ENCODE measurements at regions not wholly inside any gene's neighbourhood (a gene's known extent, or its start where the extent isn't known, plus 50 kb on each side); places are given as distances from the start of the nearest gene placed in this dataset.
"Not testable (repeated sequence)": the region's sequence is repeated elsewhere in the genome, so short reads cannot be mapped to it uniquely, and the experiment has no call there.

DNA sequence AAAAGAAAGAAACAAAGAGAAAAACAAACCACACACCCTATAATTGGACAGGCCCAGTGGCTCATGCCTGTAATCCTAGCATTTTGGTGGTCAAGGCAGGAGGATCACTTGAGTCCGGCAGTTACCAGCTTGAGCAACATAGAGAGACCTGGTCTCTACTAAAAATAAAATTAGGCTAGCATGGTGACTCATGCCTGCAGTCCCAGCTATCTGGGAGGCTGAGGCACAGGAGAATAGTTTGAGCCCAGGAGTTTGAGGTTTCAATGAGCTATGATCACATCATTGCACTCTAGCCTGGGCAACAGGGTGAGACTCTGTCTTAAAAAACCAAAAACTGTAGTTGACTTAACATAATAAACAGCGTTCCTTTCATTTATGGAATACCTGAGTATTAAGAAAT is 72.3 kb upstream of the ST3GAL6 start:
- Histone ChIP-seq H3K27me3 (no peaks in the 10 kb centered on the region), H3K9me3 (no peaks in the 10 kb centered on the region), H3K27ac (no peak overlapping the region), H3K4me1 (no peaks in the 10 kb centered on the region), H3K4me3 (no peak overlapping the region), H3K36me3 (replicated peaks in 1 of 2; ENCODE audit: insufficient read depth in 1 of 2, low read depth in 2 of 2) (no peaks in the 10 kb centered on the region)
- ATAC-seq (no peak), DNase-seq (no peak)
- WGBS, 2 donors: 85 to 94% methylated on average over 2 of the region's 2 CpGs
- intact Hi-C loops (cut with DNase I): no loop called here
- TF ChIP-seq, protein P1, sequence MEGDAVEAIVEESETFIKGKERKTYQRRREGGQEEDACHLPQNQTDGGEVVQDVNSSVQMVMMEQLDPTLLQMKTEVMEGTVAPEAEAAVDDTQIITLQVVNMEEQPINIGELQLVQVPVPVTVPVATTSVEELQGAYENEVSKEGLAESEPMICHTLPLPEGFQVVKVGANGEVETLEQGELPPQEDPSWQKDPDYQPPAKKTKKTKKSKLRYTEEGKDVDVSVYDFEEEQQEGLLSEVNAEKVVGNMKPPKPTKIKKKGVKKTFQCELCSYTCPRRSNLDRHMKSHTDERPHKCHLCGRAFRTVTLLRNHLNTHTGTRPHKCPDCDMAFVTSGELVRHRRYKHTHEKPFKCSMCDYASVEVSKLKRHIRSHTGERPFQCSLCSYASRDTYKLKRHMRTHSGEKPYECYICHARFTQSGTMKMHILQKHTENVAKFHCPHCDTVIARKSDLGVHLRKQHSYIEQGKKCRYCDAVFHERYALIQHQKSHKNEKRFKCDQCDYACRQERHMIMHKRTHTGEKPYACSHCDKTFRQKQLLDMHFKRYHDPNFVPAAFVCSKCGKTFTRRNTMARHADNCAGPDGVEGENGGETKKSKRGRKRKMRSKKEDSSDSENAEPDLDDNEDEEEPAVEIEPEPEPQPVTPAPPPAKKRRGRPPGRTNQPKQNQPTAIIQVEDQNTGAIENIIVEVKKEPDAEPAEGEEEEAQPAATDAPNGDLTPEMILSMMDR (IDR thresholded peaks at IDR 0.05): no peak

DNA sequence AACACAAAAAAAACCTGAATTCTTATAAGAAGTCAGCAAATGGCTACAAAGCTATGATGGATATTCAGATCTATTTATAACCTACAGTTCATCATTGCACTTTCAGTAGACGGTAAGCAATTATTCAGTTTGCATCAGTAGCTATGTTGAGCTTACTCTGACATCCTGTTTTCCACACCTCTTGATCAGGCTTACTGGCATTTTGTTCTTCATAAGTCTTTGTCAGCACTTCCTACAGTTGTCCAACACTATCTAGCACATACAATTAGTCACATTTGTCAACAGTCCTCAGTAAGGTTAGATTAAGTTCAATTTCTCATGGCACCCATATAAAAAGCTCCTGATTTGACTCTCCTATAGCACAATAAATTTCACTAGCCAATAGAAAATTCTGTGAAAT is 71.2 kb upstream of the ST3GAL6 start:
- Histone ChIP-seq H3K4me1 (no peaks in the 10 kb centered on the region), H3K27me3 (no peaks in the 10 kb centered on the region), H3K36me3 (replicated peaks in 1 of 2; ENCODE audit: insufficient read depth in 1 of 2, low read depth in 2 of 2) (no peaks in the 10 kb centered on the region), H3K27ac (no peak overlapping the region), H3K9me3 (no peaks in the 10 kb centered on the region), H3K4me3 (no peak overlapping the region)
- WGBS, 2 donors: 56 to 86% methylated on average over 1 of the region's 1 CpG
- ATAC-seq (no peak), DNase-seq (no peak)
- intact Hi-C loops (cut with DNase I): no loop called here
- TF ChIP-seq, protein P1 (IDR thresholded peaks at IDR 0.05): no peak
- no peak for TF ChIP-seq POLR2A (IDR thresholded peaks at IDR 0.05)

DNA sequence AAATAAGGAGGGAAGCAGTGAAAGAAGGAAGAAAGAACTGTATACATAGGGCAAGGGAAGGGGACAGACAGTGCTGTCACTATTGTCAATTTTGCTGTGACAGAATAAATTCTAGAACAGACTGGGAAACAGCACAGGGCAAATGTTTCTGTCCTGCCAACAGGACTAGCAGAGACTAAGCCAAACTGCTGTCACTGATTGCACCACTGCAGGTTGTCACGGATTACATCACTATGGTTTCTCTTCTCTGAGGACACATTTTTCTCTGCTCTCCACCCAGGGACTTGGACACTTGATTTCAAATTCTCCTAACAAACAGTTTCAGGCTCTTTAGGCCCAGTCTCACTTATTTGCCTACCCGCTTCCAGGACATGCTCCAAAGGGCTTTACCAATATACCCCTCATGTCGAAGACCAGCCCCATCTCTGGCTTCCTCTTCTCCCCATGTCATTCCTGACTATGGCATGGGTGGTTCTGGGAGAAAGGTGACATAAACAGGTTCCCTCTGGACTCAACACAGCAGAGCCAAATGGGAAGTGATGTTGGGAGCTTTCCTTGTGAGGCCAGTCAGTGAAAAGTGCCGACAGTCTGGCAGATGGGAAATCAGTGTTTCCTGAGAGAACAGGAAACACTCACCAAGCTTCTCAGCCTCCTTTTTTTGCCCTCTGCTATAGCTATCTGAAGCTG is 70.2 kb upstream of the ST3GAL6 start:
- WGBS, 2 donors: 46 to 86% methylated on average over 2 to 3 of the region's 4 CpGs

DNA sequence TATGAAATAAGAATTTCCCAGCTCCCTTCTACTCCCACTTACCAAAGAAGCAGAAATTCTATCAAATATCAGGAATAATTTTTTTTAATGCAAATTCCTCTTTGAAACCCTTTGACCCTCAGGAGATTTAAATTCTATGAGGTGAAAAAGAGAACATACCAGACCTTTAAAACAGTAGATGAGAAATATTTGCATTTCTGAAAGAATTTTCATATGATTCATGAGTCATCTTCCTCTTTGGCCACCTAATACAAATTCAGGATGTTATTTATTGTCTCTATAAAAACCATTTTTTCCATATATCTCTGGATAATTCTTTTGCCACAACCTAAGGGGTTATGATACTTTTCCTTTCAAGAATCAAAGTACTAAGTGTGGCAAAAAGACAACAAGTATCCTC is 67.3 kb upstream of the ST3GAL6 start:
- Histone ChIP-seq H3K36me3 (replicated peaks in 1 of 2; ENCODE audit: insufficient read depth in 1 of 2, low read depth in 2 of 2) (no peaks in the 10 kb centered on the region), H3K27ac (no peak overlapping the region), H3K9me3 (no peaks in the 10 kb centered on the region), H3K27me3 (no peaks in the 10 kb centered on the region), H3K4me1 (peaks cover 3% of the 10 kb centered on the region), H3K4me3 (no peak overlapping the region)
- intact Hi-C loops (cut with DNase I): no loop called here
- ATAC-seq: no peak
- no peak for DNase-seq
- TF ChIP-seq POLR2A (IDR thresholded peaks at IDR 0.05): no peak
- TF ChIP-seq, protein P1 (IDR thresholded peaks at IDR 0.05): no peak

More for the DNA sequence above, 70.2 kb upstream of the ST3GAL6 start:
- no peak overlapping the region for H3K27ac ChIP-seq
- H3K4me1 ChIP-seq: no peaks in the 10 kb centered on the region
- H3K9me3 ChIP-seq: no peaks in the 10 kb centered on the region
- no peaks in the 10 kb centered on the region for H3K27me3 ChIP-seq
- no peak for DNase-seq
- no peaks in the 10 kb centered on the region for H3K36me3 ChIP-seq (replicated peaks in 1 of 2; ENCODE audit: insufficient read depth in 1 of 2, low read depth in 2 of 2)
- ATAC-seq: no peak
- intact Hi-C loops (cut with DNase I): no loop called here
- no peak for TF ChIP-seq POLR2A (IDR thresholded peaks at IDR 0.05)
- TF ChIP-seq, protein P1 (IDR thresholded peaks at IDR 0.05): no peak
- H3K4me3 ChIP-seq: no peak overlapping the region

DNA sequence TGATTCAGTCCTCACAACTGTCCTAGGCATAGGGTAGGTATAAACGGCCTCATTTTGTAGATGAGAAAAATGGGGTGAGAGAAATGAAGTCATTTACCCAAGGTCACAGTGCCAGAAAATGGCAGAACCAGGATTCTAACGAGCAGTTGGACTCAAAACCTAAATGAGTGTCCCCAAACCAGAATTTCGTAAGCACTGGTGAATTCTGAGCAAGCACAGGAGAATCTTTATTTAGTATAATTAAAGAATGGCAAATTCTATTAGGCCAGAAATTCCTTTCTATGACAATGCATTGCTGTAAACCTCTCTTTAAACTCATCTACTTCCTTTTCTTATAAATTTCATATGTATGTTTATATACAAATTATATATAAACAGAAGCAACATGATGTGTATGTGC is 66.8 kb upstream of the ST3GAL6 start:
- intact Hi-C loops (cut with DNase I); H3K27ac ChIP-seq; H3K4me3 ChIP-seq; H3K9me3 ChIP-seq; DNase-seq; ATAC-seq; H3K27me3 ChIP-seq; H3K4me1 ChIP-seq; H3K36me3 ChIP-seq (replicated peaks in 1 of 2; ENCODE audit: insufficient read depth in 1 of 2, low read depth in 2 of 2): not testable (repeated sequence)
- 40 to 46% methylated on average over 3 of the region's 3 CpGs for WGBS, 2 donors
